GM12878 (cell line): ENCODE measurements at regions not wholly inside any gene's neighbourhood (a gene's known extent, or its start where the extent isn't known, plus 50 kb on each side); places are given as distances from the start of the nearest gene placed in this dataset.

Source experiments
- ATAC-seq: fragments of 200-7000 bp; cut with Tn5 transposase; 3 replicates; pipeline ENCODE4 v1.9.1; 2020; ENCODE audit warnings: mild to moderate bottlenecking, moderate library complexity
- BruUV-seq: library from RNA; stranded (reverse); fragments of 400-500 nt; replicated peaks from 2 replicates; lab custom pipeline; 2021; lab: Mats Ljungman, UMichigan
- CTCF ChIA-PET: fragments of 300-600 bp; sonication (Branson Sonifier 250); formaldehyde crosslinking; extraction: SDS; loops from one replicate; lab custom pipeline; 2021; ENCODE audit warnings: inconsistent platforms; lab: Yijun Ruan, JAX
- POLR2A ChIA-PET: fragments of 350-600 bp; formaldehyde crosslinking; extraction: SDS; loops from one replicate; lab custom pipeline; 2021; ENCODE audit warnings: inconsistent platforms; lab: Charles Lee
- RAD21 ChIA-PET: fragments of 300-600 bp; sonication (Branson Sonifier 250); formaldehyde crosslinking; loops from one replicate; lab custom pipeline; 2023; ENCODE audit warnings: antibody characterized with exemption; ENCODE audit not compliant: unreplicated experiment; lab: Charles Lee
- SMC1A ChIA-PET: fragments of 300-600 bp; sonication (Branson Sonifier 250); formaldehyde crosslinking; loops from one replicate; lab custom pipeline; 2023; ENCODE audit not compliant: unreplicated experiment, uncharacterized antibody; lab: Charles Lee
- DNase-seq: peaks from one replicate; pipeline ENCODE4 v3.0.0-alpha.2; 2011; ENCODE audit warnings: low read depth, low spot score
- FAIRE-seq: peaks from 3 replicates; lab custom pipeline; 2011; peaks lifted over from hg19 to GRCh38; lab: Jason Lieb, UNC
- H2AFZ ChIP-seq: 2 replicates; pipeline ENCODE4 v1.6.0; 2011; ENCODE audit warnings: low read depth, low read length, control low read depth; ENCODE audit not compliant: control insufficient read depth
- H3K27ac ChIP-seq: 2 replicates; pipeline ENCODE4 v1.5.1; 2011; ENCODE audit warnings: control low read depth; ENCODE audit not compliant: control insufficient read depth, insufficient read depth
- H3K27me3 ChIP-seq, 2 experiments: replicated peaks in 1 of 2; 2 replicates each; pipeline versions ENCODE4 v1.6.0 to v1.6.1; 2011; ENCODE audit warnings: low read length in 1 of 2; ENCODE audit not compliant: control insufficient read depth in 2 of 2, insufficient read depth in 2 of 2
- H3K36me3 ChIP-seq, 2 experiments: 2 replicates each; pipeline ENCODE4 v1.5.1; 2011; ENCODE audit warnings: low read length in 1 of 2; ENCODE audit not compliant: control insufficient read depth in 2 of 2, insufficient read depth in 2 of 2
- H3K4me1 ChIP-seq: 2 replicates; pipeline ENCODE4 v1.6.1; 2011; ENCODE audit warnings: mild to moderate bottlenecking, low read length, moderate library complexity, mixed read lengths; ENCODE audit not compliant: control insufficient read depth, insufficient read depth
- H3K4me2 ChIP-seq: 2 replicates; pipeline ENCODE4 v1.6.0; 2011; ENCODE audit warnings: control low read depth; ENCODE audit not compliant: control insufficient read depth, insufficient read depth
- H3K4me3 ChIP-seq: fragments of 200-600 bp; sonication (generic); 2 replicates; pipeline ENCODE4 v1.5.1; 2016
- H3K79me2 ChIP-seq: 2 replicates; pipeline ENCODE4 v1.6.0; 2011; ENCODE audit warnings: low read length; ENCODE audit not compliant: control insufficient read depth, insufficient read depth
- H3K9ac ChIP-seq: 2 replicates; pipeline ENCODE4 v1.8.0; 2011; ENCODE audit warnings: low read length, control low read depth, mixed read lengths; ENCODE audit not compliant: control insufficient read depth, insufficient read depth
- H3K9me3 ChIP-seq: replicated peaks from 3 replicates; pipeline ENCODE4 v1.5.1; 2011; ENCODE audit warnings: mild to moderate bottlenecking, low read length; ENCODE audit not compliant: control insufficient read depth, insufficient read depth
- H4K20me1 ChIP-seq: 2 replicates; pipeline ENCODE4 v1.6.0; 2011; ENCODE audit not compliant: control insufficient read depth, insufficient read depth
- ATF2 ChIP-seq: IDR thresholded peaks from 2 replicates; pipeline ENCODE4 v1.6.1; 2012; ENCODE audit warnings: low read length, inconsistent platforms
- BCL3 ChIP-seq: IDR thresholded peaks from 2 replicates; pipeline ENCODE4 v1.6.1; 2011; ENCODE audit warnings: borderline replicate concordance, low read depth, mild to moderate bottlenecking, moderate library complexity, low read length; ENCODE audit not compliant: insufficient read depth, poor library complexity, severe bottlenecking
- CTCF ChIP-seq, 3 experiments: IDR thresholded peaks in 2 of 3; conservative IDR thresholded peaks in 1 of 3; 2 replicates each; pipeline ENCODE4 v1.5.1; 2011; ENCODE audit warnings: low read depth in 3 of 3, low read length in 3 of 3, mild to moderate bottlenecking in 3 of 3, control low read depth in 2 of 3, moderate library complexity in 2 of 3, inconsistent platforms in 1 of 3, mixed read lengths in 1 of 3; ENCODE audit not compliant: control insufficient read depth in 2 of 3, insufficient read depth in 1 of 3; ENCODE audit errors: extremely low read depth in 1 of 3
- EGR1 ChIP-seq, 2 experiments: IDR thresholded peaks; 1 replicate in 1 of 2; 2 replicates in 1 of 2; pipeline ENCODE4 v1.6.1; 2011 to 2012; ENCODE audit warnings: low read depth in 2 of 2, low read length in 2 of 2, borderline replicate concordance in 1 of 2, mild to moderate bottlenecking in 1 of 2, moderate library complexity in 1 of 2
- ETV6 ChIP-seq, 2 experiments: fragments of 450-650 bp in 1 of 2; IDR thresholded peaks in 1 of 2; conservative IDR thresholded peaks in 1 of 2; 2 replicates each; pipeline ENCODE4 v1.6.1; 2014; ENCODE audit warnings: antibody characterized with exemption in 1 of 2, borderline replicate concordance in 1 of 2, low read depth in 1 of 2, mild to moderate bottlenecking in 1 of 2, moderate library complexity in 1 of 2
- KLF5 ChIP-seq: fragments of 450-650 bp; IDR thresholded peaks from 2 replicates; pipeline ENCODE4 v1.6.1; 2014; ENCODE audit warnings: mild to moderate bottlenecking; ENCODE audit not compliant: partially characterized antibody
- MEF2B ChIP-seq: fragments of 450-650 bp; IDR thresholded peaks from 2 replicates; pipeline ENCODE4 v1.6.1; 2018; ENCODE audit warnings: mild to moderate bottlenecking, moderate library complexity; ENCODE audit not compliant: partially characterized antibody, poor library complexity, severe bottlenecking
- NFYB ChIP-seq: IDR thresholded peaks from 2 replicates; pipeline ENCODE4 v1.6.1; 2011; ENCODE audit warnings: low read depth, mild to moderate bottlenecking, low read length, improper control_type of control experiment, moderate library complexity; ENCODE audit not compliant: insufficient read depth
- PAX5 ChIP-seq: IDR thresholded peaks from 2 replicates; pipeline ENCODE4 v1.6.1; 2011; ENCODE audit warnings: low read depth, low read length, borderline replicate concordance
- RELB ChIP-seq: fragments of 450-650 bp; IDR thresholded peaks from 2 replicates; pipeline ENCODE4 v1.6.1; 2017; ENCODE audit warnings: low read depth, mild to moderate bottlenecking, moderate library complexity
- ZNF592 ChIP-seq: fragments of 450-650 bp; IDR thresholded peaks from 2 replicates; pipeline ENCODE4 v1.6.1; 2017; ENCODE audit warnings: mild to moderate bottlenecking, moderate library complexity
- ZNF622 ChIP-seq: fragments of 450-650 bp; IDR thresholded peaks from 2 replicates; pipeline ENCODE4 v1.6.1; 2017; ENCODE audit warnings: mild to moderate bottlenecking, inconsistent platforms
- WGBS: methylation state at CpG from one replicate; pipeline ENCODE4 v1.1.6; 2016; ENCODE audit warnings: low lambda C conversion rate; ENCODE audit not compliant: insufficient replicate concordance, insufficient coverage; ENCODE audit errors: missing lambda C conversion rate; 5-methylcytosine and 5-hydroxymethylcytosine counted together
- in situ Hi-C: fragments of 300-500 bp; cut with MboI; formaldehyde crosslinking; loops from 9 replicates; pipeline ENCODE4 v1.14.3; 2018; ENCODE audit warnings: mixed read lengths
- intact Hi-C: fragments of 100-400 bp; cut with micrococcal nuclease; formaldehyde crosslinking; loops from one replicate; pipeline ENCODE4 v1.14.2; 2022; ENCODE audit not compliant: unreplicated experiment

GRCh38 chr4:38223306-38223705 is 263.1 kb downstream of the PTTG2 start:
- ChIA-PET POLR2A (no interaction called here), RAD21 (no interaction called here), CTCF (interaction anchor here (1.3 kb wide), 1 partner anchor 15 kb away, joined by 3 read pairs; no protein-coding TSS in a partner anchor), SMC1A (no interaction called here)
- BruUV-seq = no TSS peak
- Histone ChIP-seq H3K27ac (no peak overlapping the region), H4K20me1 (no peaks in the 10 kb centered on the region), H3K36me3 (no peaks in the 10 kb centered on the region), H3K27me3 (no peaks in the 10 kb centered on the region), H3K79me2 (no peaks in the 10 kb centered on the region), H3K4me1 (no peaks in the 10 kb centered on the region), H2AFZ (no peak overlapping the region), H3K4me2 (no peak overlapping the region), H3K9me3 (no peaks in the 10 kb centered on the region), H3K9ac (no peak overlapping the region), H3K4me3 (no peak overlapping the region)
- intact Hi-C loops (no loop called here), in situ Hi-C loops (no loop called here)
- DNase-seq (no peak), ATAC-seq (no peak), FAIRE-seq (no peak)
- 47% methylated on average over 1 of the region's 1 CpG for WGBS
- TF ChIP-seq ETV6 (conservative IDR thresholded peaks at IDR 0.05 in 1 of 2, IDR thresholded peaks at IDR 0.05 in 1 of 2; ENCODE audit: borderline replicate concordance in 1 of 2, low read depth in 1 of 2) = no peak
- TF ChIP-seq ATF2 = no peak
- no peak for TF ChIP-seq RELB
- TF ChIP-seq BCL3 = no peak
- TF ChIP-seq NFYB = no peak
- no peak for TF ChIP-seq CTCF (IDR thresholded peaks at IDR 0.05 in 2 of 3, conservative IDR thresholded peaks at IDR 0.05 in 1 of 3; ENCODE audit: control insufficient read depth in 2 of 3, extremely low read depth in 1 of 3, insufficient read depth in 1 of 3, low read depth in 3 of 3, low read length in 3 of 3)
- TF ChIP-seq ZNF622 = no peak
- no peak for TF ChIP-seq MEF2B
- no peak for TF ChIP-seq EGR1 (IDR thresholded peaks at IDR 0.05; ENCODE audit: borderline replicate concordance in 1 of 2, low read depth in 2 of 2, low read length in 2 of 2)
- no peak for TF ChIP-seq KLF5
- no peak for TF ChIP-seq PAX5
- no peak for TF ChIP-seq ZNF592
